OCI-LY3 (cell line): ENCODE measurements at regions not wholly inside any gene's neighbourhood (a gene's known extent, or its start where the extent isn't known, plus 50 kb on each side); places are given as distances from the start of the nearest gene placed in this dataset.

Experiments used
- CTCF ChIP-seq: fragments of 200-600, 300-600 bp; sonication (generic); IDR thresholded peaks from 2 replicates; pipeline ENCODE4 v1.5.1; 2014; ENCODE audit warnings: antibody characterized with exemption, low read length, low read depth
- EZH2phosphoT487 ChIP-seq: fragments of 200-600 bp; shearing (Covaris generic); IDR thresholded peaks from 2 replicates; pipeline ENCODE4 v1.6.1; 2018; ENCODE audit warnings: antibody characterized with exemption, mixed run types, low read depth

GRCh38 chr13:79937311-79937710 is 403.6 kb downstream of the SPRY2 start:
- TF ChIP-seq CTCF (no peak), EZH2phosphoT487 (no peak)
